ENCODE measurements at regions not wholly inside any gene's neighbourhood (a gene's known extent, or its start where the extent isn't known, plus 50 kb on each side); places are given as distances from the start of the nearest gene placed in this dataset.

- H3K36me3 Mint-ChIP-seq = no peaks in the 10 kb centered on the region
- Histone ChIP-seq H2AFZ (ENCODE audit: insufficient read depth, low read depth, low read length, poor library complexity, severe bottlenecking) (no peak overlapping the region), H3K4me2 (replicated peaks; ENCODE audit: extremely low read depth, low read length, poor library complexity, severe bottlenecking) (no peak overlapping the region), H3K4me3 (replicated peaks in 1 of 3; ENCODE audit: low read depth in 2 of 3, low read length in 3 of 3) (no peak overlapping the region), H3K27ac (ENCODE audit: low read depth in 1 of 2, low read length in 2 of 2) (no peak overlapping the region), H3K27me3 (ENCODE audit: control insufficient read depth in 2 of 2, insufficient read depth in 2 of 2, low read length in 2 of 2) (no peaks in the 10 kb centered on the region), H3K36me3 (replicated peaks in 1 of 2; ENCODE audit: control insufficient read depth in 1 of 2, insufficient read depth in 2 of 2, low read length in 2 of 2) (no peaks in the 10 kb centered on the region), H3K9me3 (replicated peaks in 1 of 2; ENCODE audit: control insufficient read depth in 1 of 2, insufficient read depth in 1 of 2, low read length in 2 of 2) (no peaks in the 10 kb centered on the region), H3K4me1 (ENCODE audit: control insufficient read depth in 1 of 2, insufficient read depth in 2 of 2, low read length in 2 of 2) (no peaks in the 10 kb centered on the region), H3K9ac (ENCODE audit: insufficient read depth, low read length, poor library complexity, severe bottlenecking) (no peak overlapping the region), H4K20me1 (ENCODE audit: insufficient read depth, low read length) (no peaks in the 10 kb centered on the region), H3K79me2 (ENCODE audit: insufficient read depth, low read length) (no peaks in the 10 kb centered on the region)
- intact Hi-C loops (cut with micrococcal nuclease) = no loop called here
- TF ChIP-seq, protein P1, sequence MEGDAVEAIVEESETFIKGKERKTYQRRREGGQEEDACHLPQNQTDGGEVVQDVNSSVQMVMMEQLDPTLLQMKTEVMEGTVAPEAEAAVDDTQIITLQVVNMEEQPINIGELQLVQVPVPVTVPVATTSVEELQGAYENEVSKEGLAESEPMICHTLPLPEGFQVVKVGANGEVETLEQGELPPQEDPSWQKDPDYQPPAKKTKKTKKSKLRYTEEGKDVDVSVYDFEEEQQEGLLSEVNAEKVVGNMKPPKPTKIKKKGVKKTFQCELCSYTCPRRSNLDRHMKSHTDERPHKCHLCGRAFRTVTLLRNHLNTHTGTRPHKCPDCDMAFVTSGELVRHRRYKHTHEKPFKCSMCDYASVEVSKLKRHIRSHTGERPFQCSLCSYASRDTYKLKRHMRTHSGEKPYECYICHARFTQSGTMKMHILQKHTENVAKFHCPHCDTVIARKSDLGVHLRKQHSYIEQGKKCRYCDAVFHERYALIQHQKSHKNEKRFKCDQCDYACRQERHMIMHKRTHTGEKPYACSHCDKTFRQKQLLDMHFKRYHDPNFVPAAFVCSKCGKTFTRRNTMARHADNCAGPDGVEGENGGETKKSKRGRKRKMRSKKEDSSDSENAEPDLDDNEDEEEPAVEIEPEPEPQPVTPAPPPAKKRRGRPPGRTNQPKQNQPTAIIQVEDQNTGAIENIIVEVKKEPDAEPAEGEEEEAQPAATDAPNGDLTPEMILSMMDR (IDR thresholded peaks at IDR 0.05) = no peak
- no peak overlapping the region for H3K27ac Mint-ChIP-seq
- peaks cover 0 to 13% (median 3%) of the 10 kb centered on the region in 7 donors for H3K9me3 Mint-ChIP-seq
- no peak for DNase-seq
- no peak overlapping the region for H3K4me3 Mint-ChIP-seq
- H3K27me3 Mint-ChIP-seq (ENCODE audit: low read depth in 3 of 3) = peaks cover 0 to 5% (median 2%) of the 10 kb centered on the region in 3 donors
- no peaks in the 10 kb centered on the region for H3K4me1 Mint-ChIP-seq
- WGBS (ENCODE audit: insufficient coverage) = 3% methylated on average over 8 of the region's 9 CpGs
These were observed 602.2 kb downstream of the GALR1 start for GRCh38 chr18:77851802-77852201.

DNA sequence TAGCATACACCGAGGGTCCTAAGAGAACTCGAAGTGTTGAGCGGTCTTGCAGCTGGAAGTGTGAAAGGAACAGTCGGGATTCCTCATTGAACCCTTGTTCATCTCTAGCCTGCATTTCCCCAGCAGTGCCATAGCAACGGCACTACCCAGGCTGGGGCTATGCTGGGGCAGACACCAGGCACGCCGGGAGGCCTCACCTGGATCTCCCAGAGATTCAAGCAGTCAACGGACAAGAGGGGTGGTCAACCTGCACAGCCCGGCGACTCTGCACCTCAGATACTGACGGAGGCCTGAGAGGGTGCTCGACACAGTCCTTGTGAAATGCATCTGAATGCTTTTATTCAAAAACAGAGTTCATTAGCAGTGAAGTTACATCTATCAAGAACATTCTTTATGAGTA, 604.2 kb downstream of the GALR1 start:
- no peak overlapping the region for H3K4me3 ChIP-seq (replicated peaks in 1 of 3; ENCODE audit: low read depth in 2 of 3, low read length in 3 of 3)
- no peak overlapping the region for H3K4me2 ChIP-seq (replicated peaks; ENCODE audit: extremely low read depth, low read length, poor library complexity, severe bottlenecking)
- no peaks in the 10 kb centered on the region for H4K20me1 ChIP-seq (ENCODE audit: insufficient read depth, low read length)
- H3K27me3 ChIP-seq (ENCODE audit: control insufficient read depth in 2 of 2, insufficient read depth in 2 of 2, low read length in 2 of 2) = no peaks in the 10 kb centered on the region
- Mint-ChIP-seq H3K36me3 (no peaks in the 10 kb centered on the region), H3K27ac (no peak overlapping the region), H3K27me3 (ENCODE audit: low read depth in 3 of 3) (peaks cover 0 to 5% (median 2%) of the 10 kb centered on the region in 3 donors), H3K4me3 (no peak overlapping the region), H3K4me1 (no peaks in the 10 kb centered on the region), H3K9me3 (peaks cover 0 to 5% (median 0%) of the 10 kb centered on the region in 7 donors)
- no peak for DNase-seq
- no peaks in the 10 kb centered on the region for H3K4me1 ChIP-seq (ENCODE audit: control insufficient read depth in 1 of 2, insufficient read depth in 2 of 2, low read length in 2 of 2)
- 92% methylated on average over 8 of the region's 12 CpGs for WGBS (ENCODE audit: insufficient coverage)
- no peaks in the 10 kb centered on the region for H3K36me3 ChIP-seq (replicated peaks in 1 of 2; ENCODE audit: control insufficient read depth in 1 of 2, insufficient read depth in 2 of 2, low read length in 2 of 2)
- no peak overlapping the region for H3K27ac ChIP-seq (ENCODE audit: low read depth in 1 of 2, low read length in 2 of 2)
- no peak overlapping the region for H2AFZ ChIP-seq (ENCODE audit: insufficient read depth, low read depth, low read length, poor library complexity, severe bottlenecking)
- no peak overlapping the region for H3K9ac ChIP-seq (ENCODE audit: insufficient read depth, low read length, poor library complexity, severe bottlenecking)
- no peaks in the 10 kb centered on the region for H3K79me2 ChIP-seq (ENCODE audit: insufficient read depth, low read length)
- intact Hi-C loops (cut with micrococcal nuclease) = no loop called here
- no peaks in the 10 kb centered on the region for H3K9me3 ChIP-seq (replicated peaks in 1 of 2; ENCODE audit: control insufficient read depth in 1 of 2, insufficient read depth in 1 of 2, low read length in 2 of 2)
- TF ChIP-seq, protein P1 (IDR thresholded peaks at IDR 0.05) = no peak
